Endothelial cell of umbilical vein (primary cell): ENCODE measurements at regions not wholly inside any gene's neighbourhood (a gene's known extent, or its start where the extent isn't known, plus 50 kb on each side); places are given as distances from the start of the nearest gene placed in this dataset.

ENCODE experiments used
- CTCF ChIP-seq, 2 donors: IDR thresholded peaks; 1 replicate in 1 of 2; 2 replicates in 1 of 2; pipeline ENCODE4 v1.5.1; 2011; ENCODE audit warnings: low read length in 2 of 2, mild to moderate bottlenecking in 2 of 2, moderate library complexity in 2 of 2, control low read depth in 1 of 2, inconsistent platforms in 1 of 2, low read depth in 1 of 2; ENCODE audit not compliant: insufficient read depth in 1 of 2; ENCODE audit errors: extremely low read depth in 1 of 2
- EZH2 ChIP-seq: IDR thresholded peaks from 2 replicates; pipeline ENCODE4 v1.6.1; 2012; ENCODE audit warnings: borderline replicate concordance, low read depth, mild to moderate bottlenecking, moderate library complexity, low read length, inconsistent platforms; ENCODE audit not compliant: severe bottlenecking
- FOS ChIP-seq: IDR thresholded peaks from 2 replicates; pipeline ENCODE4 v1.6.1; 2011; ENCODE audit warnings: mild to moderate bottlenecking, low read length, moderate library complexity, borderline replicate concordance; ENCODE audit not compliant: insufficient read depth
- MAX ChIP-seq: IDR thresholded peaks from 2 replicates; pipeline ENCODE4 v1.6.1; 2011; ENCODE audit not compliant: insufficient read depth, insufficient read length
- POLR2A ChIP-seq: IDR thresholded peaks from 2 replicates; pipeline ENCODE4 v1.6.1; 2012; ENCODE audit warnings: low read depth, mild to moderate bottlenecking, control low read depth, low read length
- POLR2AphosphoS5 ChIP-seq: IDR thresholded peaks from 2 replicates; pipeline ENCODE4 v1.6.1; 2012; ENCODE audit warnings: low read depth, mild to moderate bottlenecking, control low read depth, low read length, moderate library complexity; ENCODE audit not compliant: insufficient read depth

GRCh38 chr1:36554323-36554628 is 71.6 kb upstream of the CSF3R start:
- TF ChIP-seq MAX (no peak), FOS (no peak), POLR2A (no peak), CTCF (IDR thresholded peaks at IDR 0.05; ENCODE audit: extremely low read depth in 1 of 2, insufficient read depth in 1 of 2, low read depth in 1 of 2, low read length in 2 of 2) (no peak), POLR2AphosphoS5 (no peak), EZH2 (no peak)
